HG03354 (cell line): ENCODE measurements at regions not wholly inside any gene's neighbourhood (a gene's known extent, or its start where the extent isn't known, plus 50 kb on each side); places are given as distances from the start of the nearest gene placed in this dataset.

Source experiments
- ATAC-seq: cut with Tn5 transposase; IDR thresholded peaks from one replicate; pipeline ENCODE4 v1.9.1; 2021; ENCODE audit warnings: mild to moderate bottlenecking; ENCODE audit not compliant: unreplicated experiment, poor library complexity, severe bottlenecking

- ATAC-seq: no peak
Observed at GRCh38 chr20:48471176-48471575, 356.6 kb downstream of the PREX1 start.

- ATAC-seq: no peak
Observed at GRCh38 chr20:48470141-48470540, 357.7 kb downstream of the PREX1 start.

GRCh38 chr20:48469026-48469425, 358.8 kb downstream of the PREX1 start:
- ATAC-seq: no peak

GRCh38 chr20:48468571-48468970, 359.2 kb downstream of the PREX1 start:
- no peak for ATAC-seq

GRCh38 chr20:48467622-48468021, 360.2 kb downstream of the PREX1 start:
- no peak for ATAC-seq

GRCh38 chr20:48465271-48465670, 362.5 kb downstream of the PREX1 start:
- ATAC-seq: no peak

GRCh38 chr20:48463916-48464315, 363.9 kb downstream of the PREX1 start:
- no peak for ATAC-seq

- no peak for ATAC-seq
Observed at GRCh38 chr20:48463096-48463720, 364.6 kb downstream of the PREX1 start.

GRCh38 chr20:48461735-48462119, 366.1 kb downstream of the PREX1 start:
- ATAC-seq: no peak

GRCh38 chr20:48461091-48461734, 366.6 kb downstream of the PREX1 start:
- ATAC-seq: no peak

- ATAC-seq: no peak
Observed at GRCh38 chr20:48460681-48461080, 367.1 kb downstream of the PREX1 start.

- ATAC-seq: no peak
Observed at GRCh38 chr20:48459722-48460395, 367.9 kb downstream of the PREX1 start.

GRCh38 chr20:48458601-48459385, 369.0 kb downstream of the PREX1 start:
- no peak for ATAC-seq

- no peak for ATAC-seq
Observed at GRCh38 chr20:48458003-48458377, 369.8 kb downstream of the PREX1 start.

- no peak for ATAC-seq
Observed at GRCh38 chr20:48457193-48458002, 370.4 kb downstream of the PREX1 start.

GRCh38 chr20:48456366-48457192, 371.2 kb downstream of the PREX1 start:
- no peak for ATAC-seq

- ATAC-seq: no peak
Observed at GRCh38 chr20:48455651-48456365, 372.0 kb downstream of the PREX1 start.
